WI38 (cell line): ENCODE measurements at regions not wholly inside any gene's neighbourhood (a gene's known extent, or its start where the extent isn't known, plus 50 kb on each side); places are given as distances from the start of the nearest gene placed in this dataset.

ENCODE experiments used
- H3K4me3 ChIP-seq: 2 replicates; pipeline ENCODE4 v1.5.1; 2011; ENCODE audit warnings: low read depth, mild to moderate bottlenecking, control low read depth, low read length
- TF ChIP-seq, protein P1 (sequence below): IDR thresholded peaks from 2 replicates; pipeline ENCODE4 v1.5.1; 2012; ENCODE audit warnings: low read depth, mild to moderate bottlenecking, control low read depth, low read length

DNA sequence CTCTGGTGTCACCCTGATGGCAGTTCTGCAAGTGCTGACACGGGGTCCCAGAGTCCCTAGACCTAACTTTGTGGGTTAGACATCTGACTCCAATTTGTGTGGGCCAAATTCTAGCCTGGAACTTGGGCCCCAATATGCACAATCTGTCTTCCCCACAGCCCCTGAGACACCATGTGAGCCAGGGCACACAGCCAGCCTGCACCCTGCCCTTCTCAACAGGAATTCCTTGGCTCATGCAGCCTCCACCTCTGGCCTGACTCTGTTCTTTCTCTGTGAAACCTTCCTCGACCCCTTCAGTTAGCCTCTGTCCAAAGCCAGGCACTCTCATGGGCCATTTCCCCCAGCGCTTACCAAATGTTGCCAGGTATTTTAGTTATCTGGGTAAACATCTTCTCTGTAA is 59.1 kb upstream of the POU2AF1 start:
- no peak overlapping the region for H3K4me3 ChIP-seq
- TF ChIP-seq, protein P1, sequence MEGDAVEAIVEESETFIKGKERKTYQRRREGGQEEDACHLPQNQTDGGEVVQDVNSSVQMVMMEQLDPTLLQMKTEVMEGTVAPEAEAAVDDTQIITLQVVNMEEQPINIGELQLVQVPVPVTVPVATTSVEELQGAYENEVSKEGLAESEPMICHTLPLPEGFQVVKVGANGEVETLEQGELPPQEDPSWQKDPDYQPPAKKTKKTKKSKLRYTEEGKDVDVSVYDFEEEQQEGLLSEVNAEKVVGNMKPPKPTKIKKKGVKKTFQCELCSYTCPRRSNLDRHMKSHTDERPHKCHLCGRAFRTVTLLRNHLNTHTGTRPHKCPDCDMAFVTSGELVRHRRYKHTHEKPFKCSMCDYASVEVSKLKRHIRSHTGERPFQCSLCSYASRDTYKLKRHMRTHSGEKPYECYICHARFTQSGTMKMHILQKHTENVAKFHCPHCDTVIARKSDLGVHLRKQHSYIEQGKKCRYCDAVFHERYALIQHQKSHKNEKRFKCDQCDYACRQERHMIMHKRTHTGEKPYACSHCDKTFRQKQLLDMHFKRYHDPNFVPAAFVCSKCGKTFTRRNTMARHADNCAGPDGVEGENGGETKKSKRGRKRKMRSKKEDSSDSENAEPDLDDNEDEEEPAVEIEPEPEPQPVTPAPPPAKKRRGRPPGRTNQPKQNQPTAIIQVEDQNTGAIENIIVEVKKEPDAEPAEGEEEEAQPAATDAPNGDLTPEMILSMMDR = no peak

DNA sequence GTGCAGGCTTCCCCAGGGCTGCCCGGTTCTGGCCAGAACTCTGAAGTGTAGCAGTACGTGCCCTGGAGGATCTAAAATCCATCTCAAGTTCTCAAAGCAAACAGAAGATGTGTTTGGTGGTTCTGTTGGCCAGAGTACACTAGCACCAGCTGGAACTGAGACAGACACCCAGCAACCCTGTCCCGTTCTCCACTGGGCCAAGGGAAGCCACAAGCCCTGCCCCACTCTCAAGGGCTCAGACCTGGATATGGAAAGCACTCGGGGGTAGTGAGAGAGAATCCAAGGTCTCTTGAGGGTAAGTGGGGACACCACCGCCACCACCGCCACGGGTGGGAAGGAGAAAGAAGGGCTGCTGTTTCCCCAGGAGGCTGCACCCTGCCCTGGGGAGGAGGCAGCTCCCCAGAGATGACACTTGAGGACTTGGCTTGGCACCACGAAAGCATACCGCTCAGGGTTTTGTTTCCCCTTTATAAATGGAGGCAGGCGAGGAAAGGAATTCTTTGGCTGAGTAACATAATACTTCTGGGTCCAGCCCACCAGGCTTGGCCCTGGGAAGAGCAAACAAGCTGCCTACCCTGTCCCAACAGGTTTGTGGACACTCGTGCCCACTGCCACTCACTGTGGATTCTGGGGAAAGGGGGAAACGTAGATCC is 56.1 kb upstream of the POU2AF1 start:
- TF ChIP-seq, protein P1 = no peak
- no peak overlapping the region for H3K4me3 ChIP-seq

DNA sequence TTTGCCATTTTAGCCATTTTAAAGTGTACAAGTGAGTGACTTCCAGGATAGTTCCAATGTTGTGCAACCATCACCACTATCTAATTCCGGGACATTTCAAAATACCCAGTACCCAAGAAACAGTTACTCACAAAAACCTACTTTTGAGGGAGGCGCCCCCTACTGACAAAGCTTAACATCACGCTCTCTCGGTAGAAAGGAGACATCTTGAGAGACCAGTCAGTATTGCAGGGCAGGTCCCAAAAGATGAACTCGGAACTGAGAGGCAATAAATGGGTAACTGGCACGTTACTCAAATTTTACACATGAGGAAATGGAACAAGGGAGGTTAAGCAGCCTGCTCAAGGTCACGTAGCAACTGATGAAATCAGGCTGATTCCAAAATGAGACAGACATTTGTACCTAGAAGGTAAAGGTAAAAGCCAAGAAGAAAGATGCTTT is 50.0 kb upstream of the POU2AF1 start:
- H3K4me3 ChIP-seq = no peak overlapping the region
- TF ChIP-seq, protein P1 = peak; percentile 71
